ENCODE measurements at regions not wholly inside any gene's neighbourhood (a gene's known extent, or its start where the extent isn't known, plus 50 kb on each side); places are given as distances from the start of the nearest gene placed in this dataset.
"Not testable (repeated sequence)": the region's sequence is repeated elsewhere in the genome, so short reads cannot be mapped to it uniquely, and the experiment has no call there.

DNA sequence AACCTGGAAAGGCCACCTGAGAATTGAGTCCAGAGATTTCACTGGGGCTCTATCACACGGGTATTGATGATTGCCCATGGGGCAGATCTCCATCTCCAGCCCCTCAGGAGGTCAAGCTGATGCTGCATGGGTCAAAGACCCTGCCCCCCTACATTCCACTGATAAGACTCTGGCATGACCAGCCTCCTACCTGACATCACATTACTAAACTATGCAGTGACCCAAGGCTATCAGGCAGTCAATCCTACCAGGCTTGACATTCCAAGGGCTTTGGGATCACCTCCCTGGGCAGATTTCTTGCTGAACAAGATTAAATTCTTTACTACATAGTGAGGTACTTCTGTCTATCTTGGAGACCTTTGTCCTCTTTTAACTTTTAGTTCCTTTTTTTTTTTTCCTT lies 192.7 kb upstream of the STS start:
- 65% methylated on average over 1 of the region's 1 CpG; no CpG with 5 or more reads in 1 of the 2 donors for WGBS, 2 donors (ENCODE audit: low coverage in 1 of 2)
- TF ChIP-seq EP300 (IDR thresholded peaks at IDR 0.05; ENCODE audit: low read depth), result no peak
- TF ChIP-seq POLR2AphosphoS5 (IDR thresholded peaks at IDR 0.05), result no peak
- TF ChIP-seq, protein P1, sequence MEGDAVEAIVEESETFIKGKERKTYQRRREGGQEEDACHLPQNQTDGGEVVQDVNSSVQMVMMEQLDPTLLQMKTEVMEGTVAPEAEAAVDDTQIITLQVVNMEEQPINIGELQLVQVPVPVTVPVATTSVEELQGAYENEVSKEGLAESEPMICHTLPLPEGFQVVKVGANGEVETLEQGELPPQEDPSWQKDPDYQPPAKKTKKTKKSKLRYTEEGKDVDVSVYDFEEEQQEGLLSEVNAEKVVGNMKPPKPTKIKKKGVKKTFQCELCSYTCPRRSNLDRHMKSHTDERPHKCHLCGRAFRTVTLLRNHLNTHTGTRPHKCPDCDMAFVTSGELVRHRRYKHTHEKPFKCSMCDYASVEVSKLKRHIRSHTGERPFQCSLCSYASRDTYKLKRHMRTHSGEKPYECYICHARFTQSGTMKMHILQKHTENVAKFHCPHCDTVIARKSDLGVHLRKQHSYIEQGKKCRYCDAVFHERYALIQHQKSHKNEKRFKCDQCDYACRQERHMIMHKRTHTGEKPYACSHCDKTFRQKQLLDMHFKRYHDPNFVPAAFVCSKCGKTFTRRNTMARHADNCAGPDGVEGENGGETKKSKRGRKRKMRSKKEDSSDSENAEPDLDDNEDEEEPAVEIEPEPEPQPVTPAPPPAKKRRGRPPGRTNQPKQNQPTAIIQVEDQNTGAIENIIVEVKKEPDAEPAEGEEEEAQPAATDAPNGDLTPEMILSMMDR (IDR thresholded peaks at IDR 0.05), result no peak
- no peak for TF ChIP-seq POLR2A (IDR thresholded peaks at IDR 0.05)
- no peak overlapping the region for H3K4me3 ChIP-seq
- peaks cover 0 to 5% (median 0%) of the 10 kb centered on the region in 4 donors for H3K4me1 ChIP-seq
- intact Hi-C loops (cut with DNase I; ENCODE audit: low total_unique reads) (no loop called here), in situ Hi-C loops (cut with MboI; ENCODE audit: low pct_ligation_motif_present in 1 of 4, low pct_unique_long_range_greater_than_20kb in 1 of 4, low sequenced_read_pairs in 3 of 4) (no loop called here)
- no peaks in the 10 kb centered on the region for H3K9me3 ChIP-seq
- DNase-seq, result no peak
- H3K36me3 ChIP-seq, result no peaks in the 10 kb centered on the region
- no peaks in the 10 kb centered on the region for H3K27me3 ChIP-seq
- H3K27ac ChIP-seq, result no peak overlapping the region

DNA sequence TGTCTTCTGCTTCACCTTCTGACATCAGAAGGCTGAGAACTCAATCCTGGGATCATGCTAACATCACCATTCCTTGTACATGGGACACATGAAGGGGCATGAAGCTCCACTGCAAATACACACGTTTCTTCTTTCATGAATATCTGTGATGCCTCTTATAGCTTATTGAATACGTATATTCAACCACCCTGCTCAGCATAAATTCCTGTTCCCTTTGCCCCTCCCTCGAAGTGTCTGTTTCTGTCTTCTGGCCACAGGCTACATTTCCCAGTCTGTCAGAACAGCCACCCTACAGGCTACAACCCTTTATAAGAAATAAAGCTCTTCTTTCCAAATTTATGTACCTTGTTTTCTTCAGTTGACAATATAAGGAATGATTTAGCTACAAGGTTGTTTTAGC lies 201.3 kb upstream of the STS start:
- Histone ChIP-seq H3K4me1 (no peaks in the 10 kb centered on the region), H3K27ac (no peak overlapping the region), H3K4me3 (no peak overlapping the region), H3K36me3 (no peaks in the 10 kb centered on the region), H3K9me3 (no peaks in the 10 kb centered on the region), H3K27me3 (no peaks in the 10 kb centered on the region)
- intact Hi-C loops (cut with DNase I; ENCODE audit: low total_unique reads), result no loop called here
- in situ Hi-C loops (cut with MboI; ENCODE audit: low pct_ligation_motif_present in 1 of 4, low pct_unique_long_range_greater_than_20kb in 1 of 4, low sequenced_read_pairs in 3 of 4), result no loop called here
- TF ChIP-seq POLR2AphosphoS5 (IDR thresholded peaks at IDR 0.05), result no peak
- TF ChIP-seq POLR2A (IDR thresholded peaks at IDR 0.05), result no peak
- TF ChIP-seq EP300 (IDR thresholded peaks at IDR 0.05; ENCODE audit: low read depth), result no peak
- TF ChIP-seq, protein P1 (IDR thresholded peaks at IDR 0.05), result no peak
- DNase-seq, result no peak
- 63 to 75% methylated on average over 3 of the region's 3 CpGs for WGBS, 2 donors (ENCODE audit: low coverage in 1 of 2)

DNA sequence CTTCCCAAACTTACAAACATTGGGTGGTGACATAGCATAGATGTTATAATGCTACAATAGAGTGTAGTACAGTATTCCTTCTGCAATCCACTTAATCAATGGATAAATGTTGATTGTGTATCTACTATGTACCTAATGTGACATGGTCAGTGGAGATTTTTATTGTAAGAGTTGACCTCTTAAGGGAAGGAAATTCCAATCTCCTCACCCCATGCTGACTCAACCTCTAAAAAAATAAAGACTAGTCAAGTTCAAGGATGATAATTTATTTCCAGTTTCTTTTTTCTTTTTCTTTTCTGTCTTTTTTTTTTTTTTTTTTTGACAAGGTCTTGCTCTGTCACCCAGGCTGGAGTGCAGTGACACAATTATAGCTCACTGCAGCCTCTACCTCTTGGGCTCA lies 206.5 kb upstream of the STS start:
- no peak for DNase-seq
- H3K4me1 ChIP-seq, result no peaks in the 10 kb centered on the region
- TF ChIP-seq POLR2A (IDR thresholded peaks at IDR 0.05), result no peak
- no peak for TF ChIP-seq EP300 (IDR thresholded peaks at IDR 0.05; ENCODE audit: low read depth)
- TF ChIP-seq POLR2AphosphoS5 (IDR thresholded peaks at IDR 0.05), result no peak
- TF ChIP-seq, protein P1 (IDR thresholded peaks at IDR 0.05), result no peak
- no peaks in the 10 kb centered on the region for H3K27me3 ChIP-seq
- H3K9me3 ChIP-seq, result no peaks in the 10 kb centered on the region
- H3K36me3 ChIP-seq, result no peaks in the 10 kb centered on the region
- in situ Hi-C loops (cut with MboI; ENCODE audit: low pct_ligation_motif_present in 1 of 4, low pct_unique_long_range_greater_than_20kb in 1 of 4, low sequenced_read_pairs in 3 of 4) (no loop called here), intact Hi-C loops (cut with DNase I; ENCODE audit: low total_unique reads) (no loop called here)
- no peak overlapping the region for H3K27ac ChIP-seq
- no peak overlapping the region for H3K4me3 ChIP-seq

DNA sequence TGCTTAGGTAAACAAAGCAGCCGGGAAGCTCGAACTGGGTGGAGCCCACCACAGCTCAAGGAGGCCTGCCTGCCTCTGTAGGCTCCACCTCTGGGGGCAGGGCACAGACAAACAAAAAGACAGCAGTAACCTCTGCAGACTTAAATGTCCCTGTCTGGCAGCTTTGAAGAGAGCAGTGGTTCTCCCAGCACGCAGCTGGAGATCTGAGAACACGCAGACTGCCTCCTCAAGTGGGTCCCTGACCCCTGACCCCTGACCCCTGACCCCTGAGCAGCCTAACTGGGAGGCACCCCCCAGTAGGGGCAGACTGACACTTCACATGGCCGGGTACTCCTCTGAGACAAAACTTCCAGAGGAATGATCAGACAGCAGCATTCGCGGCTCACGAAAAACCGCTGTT lies 214.6 kb upstream of the STS start:
- H3K4me3 ChIP-seq; H3K27ac ChIP-seq; H3K4me1 ChIP-seq; DNase-seq; H3K27me3 ChIP-seq; intact Hi-C loops (cut with DNase I; ENCODE audit: low total_unique reads); H3K36me3 ChIP-seq; in situ Hi-C loops (cut with MboI; ENCODE audit: low pct_ligation_motif_present in 1 of 4, low pct_unique_long_range_greater_than_20kb in 1 of 4, low sequenced_read_pairs in 3 of 4); H3K9me3 ChIP-seq: not testable (repeated sequence)
- WGBS, 2 donors (ENCODE audit: low coverage in 1 of 2), result 92% methylated on average over 5 of the region's 9 CpGs; no CpG with 5 or more reads in 1 of the 2 donors

DNA sequence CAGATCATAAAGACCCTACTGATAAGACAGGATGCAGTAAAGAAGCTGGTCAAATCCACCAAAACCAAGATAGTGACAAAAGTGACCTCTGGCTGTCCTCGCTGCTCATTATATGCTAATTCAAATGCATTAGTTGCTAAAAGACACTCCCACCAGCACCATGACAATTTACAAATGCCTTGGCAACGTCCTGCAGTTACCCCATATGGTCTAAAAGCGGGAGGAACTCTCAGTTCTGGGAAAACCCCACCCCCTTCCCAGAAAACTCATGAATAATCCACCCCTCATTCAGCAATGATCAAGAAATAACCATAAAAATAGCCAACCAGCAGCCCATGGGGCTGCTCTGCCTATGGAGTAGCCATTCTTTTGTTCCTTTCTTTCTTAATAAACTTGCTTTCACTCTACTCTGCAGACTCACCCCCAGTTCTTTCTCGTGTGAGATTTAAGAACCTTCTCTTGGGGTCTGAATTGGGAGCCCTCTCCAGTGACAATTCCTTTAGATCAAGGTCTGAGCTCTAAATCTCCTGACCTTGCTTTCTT lies 217.1 kb upstream of the STS start:
- intact Hi-C loops (cut with DNase I; ENCODE audit: low total_unique reads) (no loop called here), in situ Hi-C loops (cut with MboI; ENCODE audit: low pct_ligation_motif_present in 1 of 4, low pct_unique_long_range_greater_than_20kb in 1 of 4, low sequenced_read_pairs in 3 of 4) (no loop called here)
- TF ChIP-seq POLR2AphosphoS5 (IDR thresholded peaks at IDR 0.05), result no peak
- no peak for TF ChIP-seq EP300 (IDR thresholded peaks at IDR 0.05; ENCODE audit: low read depth)
- TF ChIP-seq, protein P1 (IDR thresholded peaks at IDR 0.05), result no peak
- no peak for TF ChIP-seq POLR2A (IDR thresholded peaks at IDR 0.05)
- Histone ChIP-seq H3K27me3 (no peaks in the 10 kb centered on the region), H3K36me3 (no peaks in the 10 kb centered on the region), H3K4me1 (no peaks in the 10 kb centered on the region), H3K4me3 (no peak overlapping the region), H3K27ac (no peak overlapping the region), H3K9me3 (no peaks in the 10 kb centered on the region)
- DNase-seq, result no peak
- WGBS, 2 donors (ENCODE audit: low coverage in 1 of 2), result 58% methylated on average over 4 of the region's 4 CpGs; no CpG with 5 or more reads in 1 of the 2 donors

All from transverse colon (tissue), 4 donors.